GM12874 (cell line): ENCODE measurements at regions not wholly inside any gene's neighbourhood (a gene's known extent, or its start where the extent isn't known, plus 50 kb on each side); places are given as distances from the start of the nearest gene placed in this dataset.

Experiments
- CTCF ChIP-seq: IDR thresholded peaks from 2 replicates; pipeline ENCODE4 v1.5.1; 2011; ENCODE audit warnings: low read depth, mild to moderate bottlenecking, control low read depth, low read length, moderate library complexity; ENCODE audit not compliant: insufficient read depth

DNA sequence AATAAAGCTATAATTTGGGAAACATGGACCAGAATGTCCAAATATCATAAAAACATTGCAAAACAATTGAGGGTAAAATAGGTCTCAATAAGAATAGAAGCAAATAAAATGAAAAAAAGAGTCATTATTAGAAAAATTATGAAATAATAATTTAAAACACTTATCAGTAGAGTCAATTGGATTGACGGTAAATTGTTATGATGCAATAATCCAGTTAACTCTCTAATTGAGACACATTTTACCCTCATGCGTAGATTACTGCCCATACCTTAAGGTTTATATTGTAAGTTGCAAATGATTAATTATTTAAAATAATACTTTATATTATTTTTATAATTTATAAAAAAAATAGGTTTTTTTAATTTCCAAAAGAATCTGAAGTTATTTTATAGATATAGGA is 73.4 kb upstream of the POU1F1 start:
- TF ChIP-seq CTCF: no peak

- TF ChIP-seq CTCF: no peak
Measured at GRCh38 chr3:87336761-87337160, 60.4 kb upstream of the POU1F1 start.

DNA sequence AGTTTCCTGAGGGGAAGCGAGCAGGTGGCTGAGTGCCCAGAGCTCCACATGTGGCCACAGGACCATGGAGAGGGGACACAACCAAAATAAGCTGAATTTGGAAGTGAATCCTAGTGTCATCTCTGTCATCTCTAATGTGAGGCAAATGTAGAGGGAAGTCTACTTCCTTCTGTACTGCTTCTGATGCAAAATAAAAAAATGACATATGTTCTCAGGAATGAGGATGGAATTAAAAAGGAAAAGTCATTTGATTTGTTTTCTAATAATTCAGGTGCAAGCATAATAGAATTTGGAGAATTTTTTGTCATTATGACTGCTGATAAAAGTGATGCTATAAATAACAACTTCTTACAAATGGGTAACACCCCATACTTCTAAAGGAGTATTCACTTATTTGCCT is 59.5 kb upstream of the POU1F1 start:
- no peak for TF ChIP-seq CTCF

GRCh38 chr3:87333393-87333892 is 57.1 kb upstream of the POU1F1 start:
- no peak for TF ChIP-seq CTCF

GRCh38 chr3:87332789-87333188 is 56.4 kb upstream of the POU1F1 start:
- TF ChIP-seq CTCF: no peak

GRCh38 chr3:87329065-87329464 is 52.7 kb upstream of the POU1F1 start:
- no peak for TF ChIP-seq CTCF
